ENCODE measurements at regions not wholly inside any gene's neighbourhood (a gene's known extent, or its start where the extent isn't known, plus 50 kb on each side); places are given as distances from the start of the nearest gene placed in this dataset.

DNA sequence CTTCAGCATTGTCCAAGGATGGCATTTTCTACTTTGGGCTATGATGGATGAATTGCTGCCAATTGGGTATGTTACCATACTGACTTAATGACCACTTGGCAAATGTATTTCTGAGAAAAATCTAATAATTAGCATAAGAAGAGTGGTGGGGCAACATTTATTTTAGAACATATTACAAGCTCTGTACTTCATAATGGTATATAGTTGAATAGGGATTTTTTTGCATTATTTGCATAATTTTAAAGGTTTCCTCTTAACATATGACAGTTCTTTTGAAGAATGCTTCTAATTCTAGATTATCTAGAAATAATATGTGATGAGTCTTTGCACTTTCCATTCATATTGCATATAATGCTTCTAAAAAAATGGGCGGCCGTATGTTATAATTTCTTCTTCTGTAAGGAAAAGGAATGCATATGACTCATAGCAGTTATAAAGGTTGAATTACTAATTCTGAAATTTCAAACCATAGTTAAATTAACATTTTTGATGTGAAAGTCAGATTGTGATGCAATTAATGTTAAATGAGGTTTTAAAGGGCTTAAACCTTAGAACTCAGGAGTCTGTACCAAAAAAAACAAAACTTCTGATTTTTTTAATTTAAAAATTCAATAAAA is 1652.3 kb upstream of the SLC39A10 start:
- ChIA-PET POLR2A (ENCODE audit: low non-redundant PET) (no interaction called here), CTCF (no interaction called here)
- H3K9me3 ChIP-seq (ENCODE audit: low read depth, low read length, poor library complexity, severe bottlenecking), result no peaks in the 10 kb centered on the region
- intact Hi-C loops (cut with micrococcal nuclease; ENCODE audit: unreplicated experiment), result no loop called here
- no TSS peak for BruUV-seq (replicated peaks)
- H3K27me3 ChIP-seq (replicated peaks; ENCODE audit: insufficient read depth, low read depth, low read length, poor library complexity), result no peaks in the 10 kb centered on the region
- no peak overlapping the region for H3K4me3 ChIP-seq (ENCODE audit: low read depth, low read length, poor library complexity, severe bottlenecking)
- DNase-seq (ENCODE audit: low spot score), result no peak
- no peaks in the 10 kb centered on the region for H3K36me3 ChIP-seq (ENCODE audit: insufficient read depth, low read length, poor library complexity, severe bottlenecking)
- H3K27ac ChIP-seq (ENCODE audit: low read depth, low read length, poor library complexity, severe bottlenecking), result no peak overlapping the region
- no peaks in the 10 kb centered on the region for H3K4me1 ChIP-seq (ENCODE audit: insufficient read depth, low read length, poor library complexity, severe bottlenecking)
- TF ChIP-seq, protein P1, sequence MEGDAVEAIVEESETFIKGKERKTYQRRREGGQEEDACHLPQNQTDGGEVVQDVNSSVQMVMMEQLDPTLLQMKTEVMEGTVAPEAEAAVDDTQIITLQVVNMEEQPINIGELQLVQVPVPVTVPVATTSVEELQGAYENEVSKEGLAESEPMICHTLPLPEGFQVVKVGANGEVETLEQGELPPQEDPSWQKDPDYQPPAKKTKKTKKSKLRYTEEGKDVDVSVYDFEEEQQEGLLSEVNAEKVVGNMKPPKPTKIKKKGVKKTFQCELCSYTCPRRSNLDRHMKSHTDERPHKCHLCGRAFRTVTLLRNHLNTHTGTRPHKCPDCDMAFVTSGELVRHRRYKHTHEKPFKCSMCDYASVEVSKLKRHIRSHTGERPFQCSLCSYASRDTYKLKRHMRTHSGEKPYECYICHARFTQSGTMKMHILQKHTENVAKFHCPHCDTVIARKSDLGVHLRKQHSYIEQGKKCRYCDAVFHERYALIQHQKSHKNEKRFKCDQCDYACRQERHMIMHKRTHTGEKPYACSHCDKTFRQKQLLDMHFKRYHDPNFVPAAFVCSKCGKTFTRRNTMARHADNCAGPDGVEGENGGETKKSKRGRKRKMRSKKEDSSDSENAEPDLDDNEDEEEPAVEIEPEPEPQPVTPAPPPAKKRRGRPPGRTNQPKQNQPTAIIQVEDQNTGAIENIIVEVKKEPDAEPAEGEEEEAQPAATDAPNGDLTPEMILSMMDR (conservative IDR thresholded peaks at IDR 0.05; ENCODE audit: low read depth, low read length), result no peak
- no peak for TF ChIP-seq EZH2 (IDR thresholded peaks at IDR 0.05; ENCODE audit: borderline replicate concordance, low read depth, low read length, poor library complexity, severe bottlenecking)

DNA sequence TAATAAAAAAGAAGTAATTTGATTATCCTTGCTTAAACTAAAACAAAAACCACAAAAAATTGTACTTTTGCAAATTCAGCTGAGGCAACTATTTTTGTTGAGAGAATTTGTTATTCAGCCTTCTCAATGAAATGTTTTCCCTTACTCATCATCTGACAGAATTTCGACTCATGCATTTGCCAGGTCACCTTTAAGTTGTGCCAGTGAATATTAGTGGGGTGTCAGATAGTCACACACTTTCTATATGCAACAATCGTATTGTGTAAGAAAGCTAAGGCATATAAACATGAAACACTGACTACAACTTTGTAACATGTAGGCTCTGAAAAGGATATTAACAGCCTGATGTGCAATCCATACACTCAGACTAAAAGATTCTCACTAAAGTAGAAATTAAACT is 1653.1 kb upstream of the SLC39A10 start:
- H3K36me3 ChIP-seq (ENCODE audit: insufficient read depth, low read length, poor library complexity, severe bottlenecking), result no peaks in the 10 kb centered on the region
- intact Hi-C loops (cut with micrococcal nuclease; ENCODE audit: unreplicated experiment), result no loop called here
- H3K27me3 ChIP-seq (replicated peaks; ENCODE audit: insufficient read depth, low read depth, low read length, poor library complexity), result no peaks in the 10 kb centered on the region
- ChIA-PET POLR2A (ENCODE audit: low non-redundant PET) (no interaction called here), CTCF (no interaction called here)
- DNase-seq (ENCODE audit: low spot score), result no peak
- TF ChIP-seq, protein P1 (conservative IDR thresholded peaks at IDR 0.05; ENCODE audit: low read depth, low read length), result no peak
- no peak for TF ChIP-seq EZH2 (IDR thresholded peaks at IDR 0.05; ENCODE audit: borderline replicate concordance, low read depth, low read length, poor library complexity, severe bottlenecking)
- BruUV-seq (replicated peaks), result no TSS peak
- no peaks in the 10 kb centered on the region for H3K9me3 ChIP-seq (ENCODE audit: low read depth, low read length, poor library complexity, severe bottlenecking)
- no peaks in the 10 kb centered on the region for H3K4me1 ChIP-seq (ENCODE audit: insufficient read depth, low read length, poor library complexity, severe bottlenecking)
- no peak overlapping the region for H3K27ac ChIP-seq (ENCODE audit: low read depth, low read length, poor library complexity, severe bottlenecking)
- H3K4me3 ChIP-seq (ENCODE audit: low read depth, low read length, poor library complexity, severe bottlenecking), result no peak overlapping the region

DNA sequence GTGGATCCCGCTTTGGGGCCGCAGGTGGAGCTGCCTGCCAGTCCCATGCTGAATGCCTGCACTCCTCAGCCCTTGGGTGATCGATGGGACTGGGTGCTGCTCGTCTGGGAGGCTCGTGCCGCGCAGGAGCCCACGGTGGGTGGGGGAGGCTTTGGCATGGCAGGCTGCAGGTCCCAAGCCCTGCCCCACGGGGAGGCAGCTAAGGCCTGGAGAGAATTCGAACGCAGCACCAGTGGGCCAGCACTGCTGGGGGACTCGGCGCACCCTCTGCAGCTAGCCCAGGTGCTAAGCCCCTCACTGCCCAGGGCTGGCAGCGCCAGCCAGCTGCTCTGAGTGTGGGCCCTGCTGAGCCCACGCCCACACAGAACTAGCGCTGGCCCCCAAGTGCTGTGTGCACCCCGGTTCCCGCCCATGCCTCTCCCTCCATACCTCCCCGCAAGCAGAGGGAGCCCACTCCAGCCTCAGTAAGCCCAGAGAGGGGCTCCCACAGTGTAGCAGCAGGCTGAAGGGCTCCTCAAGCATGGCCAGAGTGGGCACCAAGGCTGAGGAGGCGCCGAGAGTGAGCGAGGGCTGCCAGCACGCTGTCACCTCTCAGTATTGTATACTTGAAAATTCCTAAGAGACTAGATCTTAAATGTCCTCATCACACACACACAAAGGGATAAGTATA is 1654.2 kb upstream of the SLC39A10 start:
- CTCF ChIA-PET, result no interaction called here
- POLR2A ChIA-PET (ENCODE audit: low non-redundant PET), result no interaction called here
- H3K4me1 ChIP-seq (ENCODE audit: insufficient read depth, low read length, poor library complexity, severe bottlenecking), result no peaks in the 10 kb centered on the region
- H3K36me3 ChIP-seq (ENCODE audit: insufficient read depth, low read length, poor library complexity, severe bottlenecking), result no peaks in the 10 kb centered on the region
- no peaks in the 10 kb centered on the region for H3K27me3 ChIP-seq (replicated peaks; ENCODE audit: insufficient read depth, low read depth, low read length, poor library complexity)
- no peak overlapping the region for H3K27ac ChIP-seq (ENCODE audit: low read depth, low read length, poor library complexity, severe bottlenecking)
- H3K4me3 ChIP-seq (ENCODE audit: low read depth, low read length, poor library complexity, severe bottlenecking), result no peak overlapping the region
- intact Hi-C loops (cut with micrococcal nuclease; ENCODE audit: unreplicated experiment), result no loop called here
- H3K9me3 ChIP-seq (ENCODE audit: low read depth, low read length, poor library complexity, severe bottlenecking), result no peaks in the 10 kb centered on the region
- BruUV-seq (replicated peaks), result no TSS peak
- TF ChIP-seq, protein P1 (conservative IDR thresholded peaks at IDR 0.05; ENCODE audit: low read depth, low read length), result no peak
- TF ChIP-seq EZH2 (IDR thresholded peaks at IDR 0.05; ENCODE audit: borderline replicate concordance, low read depth, low read length, poor library complexity, severe bottlenecking), result no peak
- DNase-seq (ENCODE audit: low spot score), result no peak
